Colonic mucosa (tissue), 4 donors: ENCODE measurements at regions not wholly inside any gene's neighbourhood (a gene's known extent, or its start where the extent isn't known, plus 50 kb on each side); places are given as distances from the start of the nearest gene placed in this dataset.

ENCODE experiments used
- DNase-seq: peaks from one replicate; pipeline ENCODE4 v3.0.0-alpha.2; 2020
- H3K27ac ChIP-seq: fragments of 200-600 bp; one replicate; pipeline ENCODE4 v1.8.0; 2021
- H3K27me3 ChIP-seq: fragments of 200-600 bp; one replicate; pipeline ENCODE4 v1.8.0; 2021
- H3K36me3 ChIP-seq: fragments of 200-600 bp; one replicate; pipeline ENCODE4 v1.8.0; 2021
- H3K4me1 ChIP-seq: fragments of 200-600 bp; one replicate; pipeline ENCODE4 v1.8.0; 2021; ENCODE audit warnings: mild to moderate bottlenecking
- H3K4me3 ChIP-seq: fragments of 200-600 bp; one replicate; pipeline ENCODE4 v1.8.0; 2021
- H3K9ac ChIP-seq, 2 donors: one replicate each; pipeline ENCODE4 v1.7.0; 2013; ENCODE audit warnings: control low read depth in 2 of 2, low read depth in 2 of 2, low read length in 2 of 2
- H3K9me3 ChIP-seq: fragments of 200-600 bp; one replicate; pipeline ENCODE4 v1.8.0; 2021
- CTCF ChIP-seq: fragments of 200-600 bp; IDR thresholded peaks from one replicate; pipeline ENCODE4 v1.8.0; 2022; ENCODE audit warnings: antibody characterized with exemption, mild to moderate bottlenecking
- intact Hi-C: fragments of 100-400 bp; cut with DNase I; formaldehyde crosslinking; loops from one replicate; pipeline ENCODE4 v1.14.1; 2022
- donor health status: healthy.
- donor health status: DM: no; HTN: no; CAD: no.
- donor health status: DM: no; HTN: no; CAD: no.

- Histone ChIP-seq H3K27me3 (no peaks in the 10 kb centered on the region), H3K9ac (no peak overlapping the region), H3K4me1 (no peaks in the 10 kb centered on the region), H3K36me3 (no peaks in the 10 kb centered on the region), H3K9me3 (no peaks in the 10 kb centered on the region), H3K27ac (no peak overlapping the region), H3K4me3 (no peak overlapping the region)
- DNase-seq = no peak
- intact Hi-C loops = no loop called here
- TF ChIP-seq CTCF = no peak
These were observed 923.0 kb downstream of the REEP3 start for GRCh38 chr10:64444163-64444562.

- TF ChIP-seq CTCF = no peak
- Histone ChIP-seq H3K36me3 (no peaks in the 10 kb centered on the region), H3K27me3 (no peaks in the 10 kb centered on the region), H3K4me3 (no peak overlapping the region), H3K9me3 (no peaks in the 10 kb centered on the region), H3K9ac (no peak overlapping the region), H3K4me1 (no peaks in the 10 kb centered on the region), H3K27ac (no peak overlapping the region)
- DNase-seq = no peak
- intact Hi-C loops = no loop called here
These were observed 923.4 kb downstream of the REEP3 start for GRCh38 chr10:64444564-64444963.

GRCh38 chr10:64449603-64450002 is 928.4 kb downstream of the REEP3 start:
- intact Hi-C loops = no loop called here
- Histone ChIP-seq H3K4me3 (no peak overlapping the region), H3K36me3 (no peaks in the 10 kb centered on the region), H3K27me3 (no peaks in the 10 kb centered on the region), H3K9me3 (no peaks in the 10 kb centered on the region), H3K9ac (no peak overlapping the region), H3K27ac (no peak overlapping the region), H3K4me1 (no peaks in the 10 kb centered on the region)
- TF ChIP-seq CTCF = no peak
- DNase-seq = no peak

GRCh38 chr10:64450312-64450711 is 929.1 kb downstream of the REEP3 start:
- Histone ChIP-seq H3K4me1 (no peaks in the 10 kb centered on the region), H3K4me3 (no peak overlapping the region), H3K36me3 (no peaks in the 10 kb centered on the region), H3K27ac (no peak overlapping the region), H3K9me3 (no peaks in the 10 kb centered on the region), H3K9ac (no peak overlapping the region), H3K27me3 (no peaks in the 10 kb centered on the region)
- TF ChIP-seq CTCF = no peak
- intact Hi-C loops = no loop called here
- DNase-seq = no peak

GRCh38 chr10:64454962-64455361 is 933.8 kb downstream of the REEP3 start:
- H3K9me3 ChIP-seq = no peaks in the 10 kb centered on the region
- no peak for TF ChIP-seq CTCF
- intact Hi-C loops = no loop called here
- H3K27ac ChIP-seq = no peak overlapping the region
- H3K9ac ChIP-seq = no peak overlapping the region
- no peaks in the 10 kb centered on the region for H3K4me1 ChIP-seq
- H3K36me3 ChIP-seq = no peaks in the 10 kb centered on the region
- no peak for DNase-seq
- no peak overlapping the region for H3K4me3 ChIP-seq
- no peaks in the 10 kb centered on the region for H3K27me3 ChIP-seq

- Histone ChIP-seq H3K36me3 (no peaks in the 10 kb centered on the region), H3K9ac (no peak overlapping the region)
- TF ChIP-seq CTCF = no peak
These were observed 937.1 kb downstream of the REEP3 start for GRCh38 chr10:64458306-64458705.

More at GRCh38 chr10:64458306-64458705, 937.1 kb downstream of the REEP3 start:
- Histone ChIP-seq H3K9me3 (no peaks in the 10 kb centered on the region), H3K4me3 (no peak overlapping the region), H3K27me3 (no peaks in the 10 kb centered on the region), H3K4me1 (no peaks in the 10 kb centered on the region), H3K27ac (no peak overlapping the region)
- intact Hi-C loops = no loop called here
- no peak for DNase-seq
